HG03039 (cell line): ENCODE measurements at regions not wholly inside any gene's neighbourhood (a gene's known extent, or its start where the extent isn't known, plus 50 kb on each side); places are given as distances from the start of the nearest gene placed in this dataset.

ENCODE experiments used
- ATAC-seq: cut with Tn5 transposase; IDR thresholded peaks from one replicate; pipeline ENCODE4 v1.9.1; 2021; ENCODE audit warnings: mild to moderate bottlenecking, moderate library complexity; ENCODE audit not compliant: unreplicated experiment

DNA sequence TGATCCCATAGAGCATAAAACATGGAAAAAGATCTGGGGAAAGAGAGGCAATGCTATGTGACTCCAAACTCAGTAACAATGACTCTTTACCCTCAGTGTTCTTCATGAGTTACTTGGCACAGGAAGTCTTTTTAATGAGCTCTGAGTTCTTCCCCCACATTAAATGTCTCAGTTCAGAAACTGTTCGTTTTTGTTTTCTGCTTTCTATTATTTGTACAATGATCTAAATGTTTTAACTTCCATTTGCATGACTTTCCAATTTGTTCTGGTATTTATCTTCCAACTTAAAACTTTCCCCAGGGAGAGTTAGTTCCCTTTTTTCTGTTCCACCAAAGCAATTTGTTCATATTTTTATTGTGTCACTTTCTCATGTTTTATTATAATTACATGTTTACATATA lies 177.0 kb upstream of the ZBTB20 start:
- no peak for ATAC-seq

DNA sequence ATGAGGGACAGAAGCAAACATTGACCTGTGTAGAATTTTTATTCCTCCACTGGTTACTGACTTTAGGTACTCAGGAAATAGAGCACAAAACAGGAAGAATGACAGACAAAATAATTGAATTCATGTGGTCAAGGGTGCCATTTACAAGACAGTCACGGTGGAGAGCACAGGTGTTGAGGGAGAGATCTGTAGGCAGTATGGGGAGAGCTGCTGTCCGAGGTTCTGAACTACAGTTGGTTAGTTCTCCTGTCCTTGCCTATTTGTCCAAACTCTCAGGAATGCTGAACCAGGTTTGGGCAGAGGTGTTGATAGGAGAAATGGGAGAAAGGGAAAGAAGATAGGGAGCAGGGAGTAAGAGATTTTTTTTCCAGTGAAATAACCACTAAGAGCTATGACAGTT lies 178.5 kb upstream of the ZBTB20 start:
- no peak for ATAC-seq

DNA sequence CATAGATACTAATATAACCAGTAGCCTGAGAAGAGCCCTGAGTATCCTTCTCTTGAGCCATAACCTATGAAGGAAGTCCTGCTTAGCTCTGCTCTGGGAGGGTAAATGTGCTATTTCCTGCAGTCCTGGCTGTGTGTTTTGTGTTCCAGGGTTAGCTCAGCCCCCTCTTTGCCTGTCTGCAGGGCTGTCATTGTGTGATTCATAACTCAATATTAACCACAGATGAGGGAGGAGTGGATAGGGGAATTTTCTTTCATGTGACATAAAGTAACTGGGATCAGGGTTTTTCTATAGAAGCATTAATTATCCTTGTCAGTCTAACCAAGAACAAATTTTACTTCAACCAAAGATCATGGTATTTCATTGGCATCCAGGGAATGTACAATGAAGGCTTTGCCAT lies 183.3 kb upstream of the ZBTB20 start:
- no peak for ATAC-seq

DNA sequence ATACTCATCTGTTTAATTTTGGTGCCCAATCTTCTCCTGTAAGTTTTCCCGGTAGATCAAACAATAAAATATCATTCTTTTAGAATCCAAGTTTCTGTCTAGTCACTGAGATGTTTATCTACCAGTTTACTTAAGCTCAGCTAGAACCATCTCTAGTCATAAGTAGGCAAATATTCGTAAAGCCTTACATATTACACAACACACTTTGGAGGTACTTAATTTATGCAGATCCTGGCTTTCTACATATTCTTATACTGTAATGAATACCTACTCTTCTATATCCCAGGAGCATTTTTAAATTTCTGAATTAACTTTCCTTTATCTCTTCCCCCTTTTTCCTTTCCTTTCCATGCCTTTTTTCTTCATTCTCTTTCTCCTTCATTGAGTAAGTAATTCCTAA lies 185.9 kb upstream of the ZBTB20 start:
- no peak for ATAC-seq

DNA sequence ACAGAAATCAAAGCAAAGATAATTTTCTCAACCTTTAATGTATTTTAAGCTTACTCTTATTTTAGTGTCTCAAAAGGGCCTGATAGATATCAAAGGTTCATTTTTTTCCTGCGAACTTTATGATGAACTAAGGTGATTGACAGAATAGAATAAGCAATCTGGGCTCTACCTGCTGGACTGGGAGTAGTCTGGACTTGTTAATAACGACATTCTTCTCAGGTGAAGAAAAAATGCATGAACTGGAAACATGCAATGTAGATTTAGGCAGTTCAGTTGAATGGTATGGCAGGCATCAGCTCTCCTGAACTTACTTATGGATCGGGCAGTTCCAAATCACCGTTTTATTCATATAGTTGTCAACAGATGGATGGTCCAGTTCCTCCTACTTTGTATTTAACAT lies 189.7 kb upstream of the ZBTB20 start:
- no peak for ATAC-seq

DNA sequence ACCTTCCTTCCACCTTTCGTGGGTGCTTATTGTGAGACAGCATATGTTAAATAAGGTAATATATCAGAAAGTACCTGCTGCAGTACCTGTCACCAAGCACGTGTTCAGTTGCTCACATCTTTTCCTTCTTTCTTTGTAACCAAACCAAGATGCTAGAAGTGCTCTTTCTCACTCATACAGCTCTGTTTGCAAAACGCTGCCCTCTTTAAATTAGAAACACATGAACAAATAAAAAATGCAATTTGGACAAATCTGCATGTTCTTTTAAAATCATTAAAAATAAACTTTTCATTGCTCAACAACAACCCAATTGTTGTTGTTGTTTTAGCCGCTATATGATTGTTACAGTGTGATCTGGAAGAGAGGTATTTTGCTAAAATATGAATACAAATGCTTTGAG lies 193.5 kb upstream of the ZBTB20 start:
- no peak for ATAC-seq

DNA sequence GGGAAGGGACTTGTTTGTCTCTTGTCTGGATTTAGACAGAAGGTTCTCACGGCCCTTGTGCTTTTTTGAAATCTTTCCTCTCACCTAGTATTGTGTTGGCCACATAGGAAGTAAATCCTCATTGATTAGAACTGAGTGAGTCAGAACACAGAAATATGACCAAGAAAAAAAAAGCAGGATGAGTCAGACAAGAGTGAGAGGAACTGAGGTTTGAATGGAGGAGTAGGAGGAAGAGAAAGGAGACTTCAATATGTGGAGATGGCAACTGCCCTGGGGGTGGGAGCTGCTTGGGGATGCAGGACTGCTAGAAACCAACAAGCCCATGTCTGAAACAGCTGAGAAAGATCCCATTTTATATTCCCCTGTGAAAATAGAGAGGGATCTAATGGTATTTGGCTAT lies 194.1 kb upstream of the ZBTB20 start:
- ATAC-seq, result no peak

DNA sequence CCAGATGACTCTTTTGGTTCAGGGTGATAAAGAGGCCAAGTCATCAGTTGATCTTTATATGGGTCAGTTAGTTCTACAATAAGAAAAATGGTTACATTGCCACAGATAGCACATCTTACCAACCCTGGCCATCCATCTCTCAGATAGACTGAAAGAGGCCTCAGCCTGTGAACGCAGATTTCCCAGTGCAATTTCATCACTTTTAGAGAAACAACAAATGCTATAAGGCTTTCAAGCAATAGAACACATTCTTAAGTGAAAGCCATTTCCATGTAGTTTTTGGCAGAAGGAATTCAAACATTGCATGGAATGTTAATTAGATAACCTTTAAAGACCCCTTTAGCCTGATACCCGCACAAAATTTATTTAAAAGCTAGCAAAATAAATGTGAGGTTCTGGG lies 200.6 kb upstream of the ZBTB20 start:
- ATAC-seq, result no peak

DNA sequence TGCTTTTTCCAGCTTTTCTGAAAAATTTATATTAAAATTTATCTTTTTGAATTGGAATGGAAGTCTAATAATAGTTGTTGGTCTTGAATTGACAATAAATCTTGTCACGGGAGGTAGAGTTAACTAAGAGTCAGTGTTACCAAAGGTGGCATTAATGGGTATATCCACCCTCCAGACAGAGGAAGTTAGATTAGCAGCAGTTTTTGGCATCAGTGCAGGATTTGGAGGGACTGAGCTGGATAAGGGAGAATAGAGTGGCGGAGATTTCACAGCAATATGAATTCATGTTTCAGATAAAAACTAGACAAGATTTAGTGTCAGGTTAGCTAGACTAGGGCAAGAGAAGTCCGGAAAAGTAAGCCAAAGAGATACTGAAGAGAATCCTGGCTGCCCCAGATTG lies 201.3 kb upstream of the ZBTB20 start:
- ATAC-seq, result no peak

DNA sequence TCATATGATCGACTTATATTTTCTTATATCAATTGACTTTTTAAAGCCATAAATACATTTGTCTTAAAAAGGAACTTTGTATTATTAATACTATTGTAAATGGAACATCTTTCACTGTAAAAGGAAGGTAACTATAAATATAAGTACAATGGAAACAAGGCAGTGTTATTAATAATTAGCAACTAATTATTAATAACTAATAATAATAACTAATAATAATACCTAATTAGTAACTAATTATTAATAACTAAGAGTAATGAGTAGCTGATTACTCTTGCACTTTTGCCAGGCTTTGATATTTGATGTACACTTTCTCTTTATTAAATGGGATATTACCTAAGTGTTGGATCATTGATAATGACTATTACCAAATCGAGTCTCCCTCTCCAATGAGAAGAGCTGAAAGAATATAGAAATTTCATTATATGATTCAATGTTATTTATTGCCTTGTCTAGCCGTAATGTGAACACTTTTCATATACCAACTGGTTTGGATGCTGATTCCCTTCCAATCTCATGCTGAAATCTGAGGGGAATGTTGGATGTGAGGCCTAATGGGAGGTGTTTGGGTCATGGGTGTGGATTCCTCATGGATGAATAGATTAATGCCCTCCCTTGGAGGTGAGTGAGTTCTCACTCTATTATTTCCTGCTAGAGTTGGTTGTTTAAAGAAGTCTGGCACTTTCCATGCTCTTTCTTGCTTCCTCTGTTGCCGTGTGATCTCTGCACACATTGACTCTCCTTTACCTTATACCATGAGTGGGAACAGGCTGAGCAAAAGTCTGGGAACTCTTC lies 202.1 kb upstream of the ZBTB20 start:
- ATAC-seq, result no peak

DNA sequence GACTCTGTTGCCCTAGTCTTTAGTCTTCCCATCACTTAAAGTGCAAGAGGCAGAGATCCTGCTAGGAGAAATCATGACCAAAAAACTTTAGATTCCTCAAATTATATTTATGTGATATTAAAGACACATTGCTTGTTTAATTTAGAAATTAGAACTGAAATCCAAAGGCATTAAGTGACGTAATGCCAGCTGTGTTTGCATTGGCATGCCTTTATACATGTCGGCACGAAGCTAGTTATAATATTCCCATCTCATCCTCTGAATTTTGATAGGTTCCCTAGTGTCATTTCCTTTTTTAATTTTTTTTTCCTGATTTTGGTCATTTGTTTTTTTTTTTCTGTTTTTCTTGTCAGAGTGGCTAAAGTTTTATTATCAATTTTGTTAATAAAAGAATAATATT lies 203.5 kb upstream of the ZBTB20 start:
- ATAC-seq, result no peak

DNA sequence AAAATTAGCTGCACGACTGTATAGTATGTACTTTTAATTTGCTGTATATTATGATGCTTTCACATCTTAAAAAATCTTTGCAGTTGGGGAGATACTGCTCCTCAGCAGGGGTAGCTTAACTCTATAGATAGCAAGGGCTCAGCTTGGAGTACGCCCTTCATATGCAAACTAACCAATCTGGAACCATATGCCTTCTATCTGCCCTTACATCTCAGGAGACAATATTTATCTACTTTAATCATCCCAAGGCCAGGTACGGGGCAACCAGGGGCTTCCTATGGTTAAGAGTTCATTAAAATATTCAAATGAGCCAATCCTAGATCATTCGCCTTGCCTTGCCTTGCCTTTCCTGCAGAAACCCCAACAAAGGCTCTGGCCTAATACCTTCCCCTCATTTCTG lies 204.1 kb upstream of the ZBTB20 start:
- no peak for ATAC-seq

DNA sequence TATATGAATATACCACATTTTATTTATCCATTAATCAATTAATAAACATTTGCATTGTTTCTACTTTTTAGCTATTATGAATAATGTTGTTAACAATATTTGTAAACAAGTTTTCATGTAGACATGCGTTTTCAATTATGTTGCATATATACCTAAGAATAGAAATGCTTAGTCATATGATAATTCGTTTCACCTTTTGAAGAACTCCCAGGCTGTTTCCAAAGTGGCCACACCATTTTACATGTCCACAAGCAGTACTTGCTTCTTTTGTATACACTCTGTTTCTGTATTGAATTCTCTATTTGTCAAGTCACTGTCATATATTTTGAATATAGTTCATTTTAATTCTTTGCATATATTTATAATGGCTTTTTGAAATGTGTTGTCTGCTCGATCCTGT lies 206.9 kb upstream of the ZBTB20 start:
- no peak for ATAC-seq

DNA sequence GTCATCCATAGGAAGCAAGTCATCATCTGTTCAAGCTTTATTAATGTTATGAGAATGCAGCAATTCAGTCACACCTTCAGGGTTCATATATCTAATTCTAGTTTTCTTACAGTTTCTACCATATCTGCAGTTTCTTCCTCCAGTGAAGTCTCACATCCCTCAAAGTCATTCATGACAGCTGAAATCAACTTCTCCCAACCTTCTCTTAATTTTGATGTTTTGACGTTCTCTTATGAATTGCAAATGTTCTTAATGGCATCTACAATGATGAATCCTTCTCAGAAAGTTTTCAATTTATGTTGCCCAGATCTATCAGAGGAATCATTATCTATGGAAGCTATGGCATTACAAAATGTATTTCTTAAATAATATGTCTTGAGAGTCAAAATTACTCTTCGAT lies 210.4 kb upstream of the ZBTB20 start:
- no peak for ATAC-seq

DNA sequence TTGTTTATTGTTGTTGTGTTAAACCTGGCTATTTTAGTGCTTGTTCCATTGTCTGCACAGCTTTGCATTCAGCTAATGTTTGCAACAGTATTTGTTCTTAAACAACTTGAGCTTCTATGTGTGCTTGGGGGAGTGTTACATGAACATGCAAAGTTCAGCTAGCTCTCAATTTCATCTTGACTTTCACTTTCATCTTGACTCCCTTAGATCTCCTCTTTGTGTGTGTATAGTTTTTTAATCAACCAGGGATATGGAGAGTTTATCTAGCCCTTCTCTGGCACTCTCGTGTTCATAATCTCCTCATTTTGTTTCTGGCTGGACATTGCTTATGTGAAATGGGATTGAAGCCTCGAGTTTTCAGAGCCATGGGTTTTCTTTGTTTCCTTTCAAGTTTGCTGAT lies 212.4 kb upstream of the ZBTB20 start:
- ATAC-seq, result no peak

DNA sequence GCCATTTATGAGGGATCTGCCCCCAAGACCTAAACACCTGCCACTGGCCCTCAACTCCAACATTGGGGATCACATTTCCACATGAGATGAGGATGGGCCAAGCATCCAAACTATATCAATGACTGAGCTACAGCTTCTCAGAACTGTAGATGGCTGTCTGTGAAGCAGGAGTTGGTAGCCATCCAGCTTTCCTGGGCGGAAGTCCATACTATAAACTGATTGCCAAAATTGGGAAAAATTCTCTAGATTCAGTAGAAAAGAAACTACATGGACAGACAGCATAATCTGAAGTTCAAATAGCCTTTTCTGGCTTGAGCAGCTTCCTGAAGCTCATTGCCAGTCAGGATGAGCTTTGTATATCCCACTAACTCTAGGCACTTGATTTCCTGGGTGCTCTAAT lies 214.7 kb upstream of the ZBTB20 start:
- ATAC-seq, result no peak

DNA sequence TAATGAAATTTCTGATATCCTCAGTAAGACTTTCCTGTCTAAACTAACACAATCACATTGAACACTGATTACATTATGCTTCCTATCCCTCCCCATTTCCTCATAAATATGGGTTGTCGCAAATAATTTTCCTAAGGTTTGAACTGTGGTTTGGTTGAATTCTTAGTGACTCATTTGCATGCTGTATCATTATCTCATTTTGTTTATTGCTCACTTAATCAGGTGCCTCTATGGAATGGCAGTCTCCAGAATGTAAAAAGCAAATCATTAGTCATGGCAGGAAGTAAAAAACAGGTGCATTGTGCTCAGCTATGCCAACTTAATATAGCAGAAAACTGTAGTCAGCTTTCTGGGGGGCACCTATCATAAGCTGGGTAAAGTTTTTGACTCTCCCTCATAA lies 216.0 kb upstream of the ZBTB20 start:
- ATAC-seq, result no peak

DNA sequence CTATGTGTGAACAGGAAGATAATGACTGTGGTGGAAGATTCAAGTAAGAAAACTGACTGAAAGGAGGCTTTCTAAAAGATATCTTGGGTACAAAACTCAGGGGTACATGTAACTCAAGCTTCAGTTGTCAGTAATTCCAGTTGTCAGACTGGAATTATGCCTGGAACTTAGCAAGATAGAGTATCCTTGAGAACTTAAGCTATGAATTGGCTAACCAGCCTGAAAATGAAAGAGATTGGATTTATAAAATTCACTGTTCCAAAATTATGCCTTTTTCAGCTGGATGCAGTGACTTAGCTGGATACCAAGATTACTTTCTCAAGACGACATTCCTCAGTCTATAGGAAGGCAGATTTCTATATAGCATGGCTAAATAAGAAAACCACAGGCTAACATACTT lies 221.9 kb upstream of the ZBTB20 start:
- ATAC-seq, result no peak

DNA sequence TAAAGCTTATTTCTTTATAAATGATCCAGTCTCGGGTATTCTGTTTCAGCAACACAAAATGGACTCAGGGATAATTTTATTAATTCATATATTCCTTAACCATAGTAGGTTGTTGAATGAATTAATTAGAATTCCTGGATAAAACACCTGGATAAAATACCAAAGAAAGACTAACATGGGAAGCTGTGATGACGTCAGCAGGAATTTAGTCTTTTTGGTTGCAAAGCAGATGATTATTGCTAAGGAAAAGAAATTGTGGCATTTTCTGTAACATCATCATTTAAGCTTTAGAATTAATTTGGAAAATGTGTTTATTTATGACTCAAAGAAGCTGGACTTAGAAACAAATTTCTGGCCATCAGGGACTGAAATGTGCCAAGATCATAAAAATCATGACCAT lies 228.3 kb upstream of the ZBTB20 start:
- ATAC-seq, result no peak

DNA sequence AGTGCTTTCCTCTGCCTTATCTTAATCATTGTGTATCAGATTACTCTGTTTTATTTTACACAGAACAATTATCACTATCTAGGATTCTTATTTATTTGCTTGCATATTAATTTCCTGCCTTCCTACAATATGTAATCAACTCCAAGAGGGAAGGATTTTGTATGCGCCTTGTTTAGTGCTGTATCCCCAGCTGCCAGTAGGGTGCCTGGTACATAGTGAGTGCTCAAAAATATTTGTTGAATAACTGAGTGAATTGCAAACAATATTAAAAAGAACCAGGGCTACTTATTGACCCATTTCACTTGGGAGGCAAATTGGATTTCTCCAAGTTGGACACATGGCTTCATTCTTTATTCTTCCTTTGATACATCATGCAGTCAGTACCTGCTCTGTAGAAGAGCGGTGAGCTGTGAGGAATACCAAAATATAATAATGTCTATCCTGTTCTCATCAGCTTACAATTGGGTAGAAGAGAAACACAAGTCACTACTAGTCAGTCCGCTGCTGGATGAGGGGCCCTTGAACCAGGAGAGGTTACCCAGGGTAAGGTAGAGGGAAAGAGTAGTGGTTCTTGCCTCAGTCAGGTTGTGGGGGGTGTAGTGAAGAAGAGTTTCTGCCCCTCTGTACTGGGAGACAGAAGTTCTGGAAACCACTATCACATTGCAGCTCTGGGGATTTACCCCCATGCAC lies 233.9 kb upstream of the ZBTB20 start:
- ATAC-seq, result no peak

DNA sequence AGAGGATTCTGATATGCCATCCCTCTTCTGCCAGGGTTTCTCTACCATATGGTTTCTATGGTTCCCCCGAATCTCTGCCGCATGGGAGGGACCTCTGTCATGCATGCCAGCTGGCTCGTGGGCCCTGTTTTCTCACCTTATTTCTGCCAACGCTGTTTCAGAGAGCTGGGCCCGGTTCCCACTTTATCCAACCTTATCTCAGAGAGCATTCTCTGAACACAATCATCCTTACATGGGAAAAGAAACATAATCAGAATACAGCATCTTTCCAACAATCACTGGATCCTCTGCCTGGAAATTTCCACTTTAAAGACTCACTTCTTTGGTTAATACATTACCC lies 234.5 kb upstream of the ZBTB20 start:
- ATAC-seq, result no peak

DNA sequence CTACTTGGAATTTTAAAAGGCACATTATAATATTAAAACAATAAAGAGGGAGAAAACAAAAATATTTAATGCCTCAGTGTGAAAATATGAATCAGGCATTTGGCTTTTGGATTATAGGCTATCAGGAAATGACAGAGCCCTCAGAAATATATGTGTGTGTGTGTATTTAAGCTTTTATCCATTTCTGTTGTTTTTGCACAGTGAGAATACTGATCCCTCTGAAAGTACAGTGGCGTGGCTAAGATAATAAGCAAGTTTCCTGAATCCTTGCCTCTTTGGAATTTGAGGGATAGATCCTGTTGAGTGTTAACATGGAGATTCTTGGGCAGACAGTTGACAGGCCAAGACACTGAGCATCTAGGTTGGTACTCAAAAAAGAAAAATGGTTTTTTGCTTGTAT lies 234.8 kb upstream of the ZBTB20 start:
- no peak for ATAC-seq

DNA sequence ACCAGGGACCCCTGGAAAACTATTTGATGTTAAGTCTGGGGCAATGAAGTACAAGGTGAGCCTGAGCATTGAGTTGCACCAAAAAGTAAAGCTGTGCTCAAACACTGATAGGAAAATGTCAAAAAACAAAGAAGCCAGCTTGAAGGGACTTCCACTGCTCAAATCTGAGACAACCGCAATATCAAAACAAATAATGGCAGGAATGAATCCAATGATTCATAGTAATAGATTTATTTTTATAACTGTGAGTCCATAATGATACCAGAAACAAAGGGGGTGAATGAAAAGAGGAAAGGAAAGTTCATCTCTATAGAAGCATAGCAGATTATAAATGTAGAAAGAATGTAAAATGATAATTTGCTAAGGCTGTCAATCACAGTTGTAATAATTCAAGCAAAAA lies 237.3 kb upstream of the ZBTB20 start:
- no peak for ATAC-seq
